WTC11 (cell line): ENCODE measurements at regions not wholly inside any gene's neighbourhood (a gene's known extent, or its start where the extent isn't known, plus 50 kb on each side); places are given as distances from the start of the nearest gene placed in this dataset.

Source experiments
- ATAC-seq: fragments of 200-7000 bp; cut with Tn5 transposase; 2 replicates; pipeline ENCODE4 v1.10.0; 2021; ENCODE audit warnings: mild to moderate bottlenecking, moderate library complexity
- CTCF ChIA-PET: fragments of 300-600 bp; sonication (Branson Sonifier 250); formaldehyde crosslinking; loops from one replicate; lab custom pipeline; 2021; ENCODE audit warnings: antibody characterized with exemption; lab: Charles Lee
- POLR2A ChIA-PET: fragments of 350-600 bp; sonication (Branson Sonifier 250); formaldehyde crosslinking; loops from one replicate; lab custom pipeline; 2021; ENCODE audit warnings: antibody characterized with exemption; lab: Charles Lee
- DNase-seq: peaks from one replicate; pipeline ENCODE4 v3.0.0; 2021; ENCODE audit warnings: low spot score
- H3K27ac Mint-ChIP-seq: 2 replicates; pipeline ENCODE4 v1.8.0; 2021; ENCODE audit warnings: mixed read lengths
- H3K27me3 Mint-ChIP-seq: 2 replicates; pipeline ENCODE4 v1.8.0; 2021; ENCODE audit warnings: low read depth, mild to moderate bottlenecking, moderate library complexity, mixed read lengths
- H3K36me3 Mint-ChIP-seq: 2 replicates; pipeline ENCODE4 v1.8.0; 2021; ENCODE audit warnings: mixed read lengths
- H3K4me1 Mint-ChIP-seq: 2 replicates; pipeline ENCODE4 v1.8.0; 2022; ENCODE audit warnings: mixed read lengths
- H3K4me3 Mint-ChIP-seq: 2 replicates; pipeline ENCODE4 v1.8.0; 2021; ENCODE audit warnings: mild to moderate bottlenecking, moderate library complexity, mixed read lengths
- H3K9me3 Mint-ChIP-seq: 2 replicates; pipeline ENCODE4 v1.8.0; 2021; ENCODE audit warnings: mixed read lengths
- ATF6 ChIP-seq: sonication (generic); formaldehyde crosslinking; IDR thresholded peaks from 2 replicates; pipeline ENCODE4 v1.8.1; 2023; ENCODE audit warnings: mild to moderate bottlenecking, missing genetic modification reagents
- FOXK1 ChIP-seq: sonication (generic); formaldehyde crosslinking; IDR thresholded peaks from 2 replicates; pipeline ENCODE4 v1.8.0; 2022; ENCODE audit warnings: mild to moderate bottlenecking, moderate library complexity, missing genetic modification reagents
- HMGXB4 ChIP-seq: sonication (generic); formaldehyde crosslinking; IDR thresholded peaks from 2 replicates; pipeline ENCODE4 v1.8.1; 2023; ENCODE audit warnings: mild to moderate bottlenecking, moderate library complexity, missing genetic modification reagents
- JAZF1 ChIP-seq: fragments of 250-450 bp; sonication (Bioruptor Pico); IDR thresholded peaks from 2 replicates; pipeline ENCODE4 v1.9.0; 2021; ENCODE audit warnings: moderate library complexity, mild to moderate bottlenecking, inconsistent platforms
- MXD4 ChIP-seq: fragments of 250-450 bp; sonication (Bioruptor Pico); IDR thresholded peaks from 2 replicates; pipeline ENCODE4 v1.8.0; 2021; ENCODE audit warnings: mild to moderate bottlenecking, moderate library complexity, borderline replicate concordance
- MYBL2 ChIP-seq: sonication (generic); formaldehyde crosslinking; IDR thresholded peaks from 2 replicates; pipeline ENCODE4 v1.8.1; 2023; ENCODE audit warnings: mild to moderate bottlenecking, moderate library complexity, missing genetic modification reagents
- NFE2L1 ChIP-seq: sonication (generic); formaldehyde crosslinking; IDR thresholded peaks from 2 replicates; pipeline ENCODE4 v1.8.1; 2023; ENCODE audit warnings: missing genetic modification reagents
- NFYB ChIP-seq: sonication (generic); formaldehyde crosslinking; conservative IDR thresholded peaks from 2 replicates; pipeline ENCODE4 v1.8.0; 2022; ENCODE audit warnings: low read depth, missing genetic modification reagents
- PRDM15 ChIP-seq: sonication (generic); formaldehyde crosslinking; IDR thresholded peaks from 2 replicates; pipeline ENCODE4 v1.8.0; 2022; ENCODE audit warnings: missing genetic modification reagents
- TP53 ChIP-seq: sonication (generic); formaldehyde crosslinking; IDR thresholded peaks from 2 replicates; pipeline ENCODE4 v1.8.1; 2023; ENCODE audit warnings: mild to moderate bottlenecking, missing genetic modification reagents
- ZBTB21 ChIP-seq: sonication (generic); formaldehyde crosslinking; IDR thresholded peaks from 2 replicates; pipeline ENCODE4 v1.8.1; 2023; ENCODE audit warnings: mild to moderate bottlenecking, missing genetic modification reagents, borderline replicate concordance
- ZNF138 ChIP-seq: sonication (generic); formaldehyde crosslinking; conservative IDR thresholded peaks from 2 replicates; pipeline ENCODE4 v1.8.1; 2022; ENCODE audit warnings: mild to moderate bottlenecking, moderate library complexity, missing genetic modification reagents
- ZNF219 ChIP-seq: sonication (generic); formaldehyde crosslinking; IDR thresholded peaks from 2 replicates; pipeline ENCODE4 v1.8.0; 2023; ENCODE audit warnings: missing genetic modification reagents, mild to moderate bottlenecking, borderline replicate concordance
- ZNF281 ChIP-seq: sonication (generic); formaldehyde crosslinking; IDR thresholded peaks from 2 replicates; pipeline ENCODE4 v1.8.0; 2023; ENCODE audit warnings: mild to moderate bottlenecking, missing genetic modification reagents
- ZNF416 ChIP-seq: fragments of 250-450 bp; sonication (Bioruptor Pico); IDR thresholded peaks from 2 replicates; pipeline ENCODE4 v1.9.0; 2021; ENCODE audit warnings: mild to moderate bottlenecking, inconsistent platforms
- ZNF512 ChIP-seq: sonication (generic); formaldehyde crosslinking; IDR thresholded peaks from 2 replicates; pipeline ENCODE4 v1.8.1; 2022; ENCODE audit warnings: missing genetic modification reagents, borderline replicate concordance

GRCh38 chrX:124260845-124261244, 71.6 kb upstream of the TEX13D start:
- POLR2A ChIA-PET, result no interaction called here
- Mint-ChIP-seq H3K27me3 (no peaks in the 10 kb centered on the region; the same call in 1 of the 2 replicates), H3K27ac (no peak overlapping the region), H3K4me1 (peaks cover 7% of the 10 kb centered on the region), H3K36me3 (no peaks in the 10 kb centered on the region), H3K9me3 (no peaks in the 10 kb centered on the region), H3K4me3 (no peak overlapping the region)
- TF ChIP-seq JAZF1 (CRISPR knock-in tag) (no peak), PRDM15 (CRISPR knock-in tag) (no peak), FOXK1 (no peak), MXD4 (CRISPR knock-in tag) (no peak), ZNF512 (no peak), NFE2L1 (no peak), TP53 (CRISPR knock-in tag) (no peak)
- no peak for ATAC-seq
- CTCF ChIA-PET, result no interaction called here
- no peak for DNase-seq

- POLR2A ChIA-PET, result no interaction called here
- Mint-ChIP-seq H3K27me3 (no peaks in the 10 kb centered on the region; the same call in 1 of the 2 replicates), H3K4me3 (no peak overlapping the region), H3K27ac (no peak overlapping the region), H3K4me1 (peaks cover 3% of the 10 kb centered on the region), H3K36me3 (no peaks in the 10 kb centered on the region), H3K9me3 (no peaks in the 10 kb centered on the region)
- TF ChIP-seq ZNF416 (CRISPR knock-in tag) (no peak), HMGXB4 (no peak)
- CTCF ChIA-PET, result no interaction called here
- DNase-seq (no peak), ATAC-seq (no peak)
These were observed 68.7 kb upstream of the TEX13D start for GRCh38 chrX:124263743-124264142.

- H3K27me3 Mint-ChIP-seq, result no peaks in the 10 kb centered on the region; the same call in 1 of the 2 replicates
- CTCF ChIA-PET, result no interaction called here
- no peaks in the 10 kb centered on the region for H3K4me1 Mint-ChIP-seq
- ATAC-seq (no peak), DNase-seq (no peak)
- H3K36me3 Mint-ChIP-seq, result no peaks in the 10 kb centered on the region
- no peak overlapping the region for H3K27ac Mint-ChIP-seq
- TF ChIP-seq MYBL2 (no peak), ZNF281 (CRISPR knock-in tag) (no peak), ZNF219 (no peak), ATF6 (CRISPR knock-in tag) (no peak), ZNF138 (CRISPR knock-in tag) (no peak), NFYB (no peak), ZBTB21 (CRISPR knock-in tag) (no peak)
- peaks cover 4% of the 10 kb centered on the region for H3K9me3 Mint-ChIP-seq
- H3K4me3 Mint-ChIP-seq, result no peak overlapping the region
- POLR2A ChIA-PET, result no interaction called here
These were observed 64.4 kb upstream of the TEX13D start for GRCh38 chrX:124268099-124268498.
